ENCODE measurements at regions not wholly inside any gene's neighbourhood (a gene's known extent, or its start where the extent isn't known, plus 50 kb on each side); places are given as distances from the start of the nearest gene placed in this dataset.

DNA sequence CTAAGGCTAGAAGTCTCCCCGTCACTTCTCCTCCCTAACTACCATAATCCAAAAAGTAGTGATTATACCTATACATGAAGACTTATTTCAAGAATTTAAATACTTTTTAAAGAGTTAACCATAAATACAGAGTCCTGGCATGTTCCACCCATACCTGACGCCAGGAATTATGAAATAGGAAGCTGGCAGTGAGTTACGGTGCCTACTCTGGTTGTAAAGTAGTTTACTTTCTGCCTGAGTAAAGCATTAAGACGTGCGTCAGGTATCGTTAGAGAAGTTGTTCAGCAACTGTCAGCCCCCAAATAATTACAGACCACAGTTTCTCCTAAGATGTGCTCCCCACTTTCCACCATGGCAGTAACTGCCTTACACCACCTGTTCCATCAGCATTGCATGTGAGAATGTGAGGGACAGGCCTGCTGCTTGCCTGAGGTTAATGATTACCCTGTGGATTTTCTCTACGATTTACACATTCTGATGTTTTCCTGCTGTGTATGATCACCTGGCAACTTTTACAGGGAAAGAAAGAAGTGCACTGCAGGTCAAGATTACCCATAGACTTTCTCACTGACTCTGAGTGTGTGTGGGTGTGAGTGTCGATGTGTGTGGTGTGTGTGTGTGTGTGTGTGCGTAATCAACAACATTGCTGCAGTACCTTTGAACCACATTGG, 92.3 kb upstream of the SLC7A11 start:
- TF ChIP-seq, protein P1, sequence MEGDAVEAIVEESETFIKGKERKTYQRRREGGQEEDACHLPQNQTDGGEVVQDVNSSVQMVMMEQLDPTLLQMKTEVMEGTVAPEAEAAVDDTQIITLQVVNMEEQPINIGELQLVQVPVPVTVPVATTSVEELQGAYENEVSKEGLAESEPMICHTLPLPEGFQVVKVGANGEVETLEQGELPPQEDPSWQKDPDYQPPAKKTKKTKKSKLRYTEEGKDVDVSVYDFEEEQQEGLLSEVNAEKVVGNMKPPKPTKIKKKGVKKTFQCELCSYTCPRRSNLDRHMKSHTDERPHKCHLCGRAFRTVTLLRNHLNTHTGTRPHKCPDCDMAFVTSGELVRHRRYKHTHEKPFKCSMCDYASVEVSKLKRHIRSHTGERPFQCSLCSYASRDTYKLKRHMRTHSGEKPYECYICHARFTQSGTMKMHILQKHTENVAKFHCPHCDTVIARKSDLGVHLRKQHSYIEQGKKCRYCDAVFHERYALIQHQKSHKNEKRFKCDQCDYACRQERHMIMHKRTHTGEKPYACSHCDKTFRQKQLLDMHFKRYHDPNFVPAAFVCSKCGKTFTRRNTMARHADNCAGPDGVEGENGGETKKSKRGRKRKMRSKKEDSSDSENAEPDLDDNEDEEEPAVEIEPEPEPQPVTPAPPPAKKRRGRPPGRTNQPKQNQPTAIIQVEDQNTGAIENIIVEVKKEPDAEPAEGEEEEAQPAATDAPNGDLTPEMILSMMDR (IDR thresholded peaks at IDR 0.05) = no peak
- TF ChIP-seq EP300 (IDR thresholded peaks at IDR 0.05) = no peak

Measured in esophagus muscularis mucosa (tissue), 3 donors.